T-helper 1 cell treated with Interleukin-12 subunit alpha and Interleukin-12 subunit beta and Interleukin-4 antibody, amounts not matched to agents 30 μg/mL and 1 μg/mL, for 36 hours (primary cell): ENCODE measurements at regions not wholly inside any gene's neighbourhood (a gene's known extent, or its start where the extent isn't known, plus 50 kb on each side); places are given as distances from the start of the nearest gene placed in this dataset.

Experiments
- H3K27ac Mint-ChIP-seq: one replicate; pipeline ENCODE4 v1.8.0; 2021; ENCODE audit warnings: mild to moderate bottlenecking, mixed read lengths
- H3K27me3 Mint-ChIP-seq: one replicate; pipeline ENCODE4 v1.8.0; 2021; ENCODE audit warnings: low read depth, mixed read lengths
- H3K36me3 Mint-ChIP-seq: one replicate; pipeline ENCODE4 v1.8.0; 2021; ENCODE audit warnings: low read depth, mixed read lengths
- H3K4me1 Mint-ChIP-seq: one replicate; pipeline ENCODE4 v1.8.0; 2021; ENCODE audit warnings: low read depth, mixed read lengths
- H3K4me3 Mint-ChIP-seq: one replicate; pipeline ENCODE4 v1.8.0; 2021; ENCODE audit warnings: mild to moderate bottlenecking, moderate library complexity, mixed read lengths
- H3K9me3 Mint-ChIP-seq: one replicate; pipeline ENCODE4 v1.8.0; 2021; ENCODE audit warnings: mixed read lengths

DNA sequence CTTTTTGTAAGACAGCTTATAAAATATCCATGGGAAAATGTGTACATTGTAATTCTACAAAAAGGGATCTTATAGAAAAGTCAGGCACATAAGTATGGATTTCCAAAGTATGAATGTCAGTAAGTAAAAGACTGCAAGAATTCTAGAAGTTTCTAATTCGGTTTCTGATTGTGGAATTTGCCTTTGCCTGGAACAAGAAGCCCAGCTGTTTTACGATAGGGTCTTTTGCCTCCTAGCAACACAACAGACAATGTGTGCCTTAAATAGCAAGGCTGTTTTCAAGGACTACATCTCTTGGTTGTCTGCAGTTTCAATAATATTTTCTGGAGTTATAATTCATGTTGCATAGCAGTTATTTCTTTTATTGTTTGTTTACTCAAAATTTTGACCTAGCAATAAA, 312.9 kb downstream of the MTX2 start:
- peaks cover 1% of the 10 kb centered on the region for H3K36me3 Mint-ChIP-seq
- peaks cover 6% of the 10 kb centered on the region for H3K4me1 Mint-ChIP-seq
- H3K4me3 Mint-ChIP-seq: no peak overlapping the region
- H3K27ac Mint-ChIP-seq: no peak overlapping the region
- H3K9me3 Mint-ChIP-seq: peaks cover 5% of the 10 kb centered on the region
- H3K27me3 Mint-ChIP-seq: peaks cover 25% of the 10 kb centered on the region

DNA sequence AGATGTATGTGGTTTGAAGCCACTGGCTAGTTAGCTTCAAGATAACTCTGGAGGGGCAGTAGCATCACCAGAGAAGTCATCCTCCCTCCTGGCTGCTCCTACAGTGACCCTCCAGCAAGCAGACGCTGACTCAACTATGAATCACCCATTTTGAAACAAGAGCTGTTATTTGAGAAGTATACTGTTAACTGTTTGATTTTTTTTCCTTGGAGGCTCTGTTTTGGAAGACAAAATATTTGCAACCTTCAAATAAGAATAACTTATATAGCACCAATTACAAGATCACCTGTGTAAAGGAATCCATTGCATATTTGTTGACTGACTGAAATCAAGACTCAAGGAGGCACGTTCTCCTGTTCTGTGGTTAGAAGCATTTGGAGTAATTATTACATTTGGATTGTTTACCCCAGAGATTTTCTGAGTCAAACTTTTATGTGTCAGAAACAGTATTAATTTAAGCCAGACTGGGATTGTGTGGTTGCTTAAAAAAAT, 313.8 kb downstream of the MTX2 start:
- H3K36me3 Mint-ChIP-seq: peaks cover 1% of the 10 kb centered on the region
- H3K4me1 Mint-ChIP-seq: peaks cover 6% of the 10 kb centered on the region
- no peak overlapping the region for H3K4me3 Mint-ChIP-seq
- H3K27ac Mint-ChIP-seq: no peak overlapping the region
- peaks cover 27% of the 10 kb centered on the region for H3K27me3 Mint-ChIP-seq
- peaks cover 5% of the 10 kb centered on the region for H3K9me3 Mint-ChIP-seq

DNA sequence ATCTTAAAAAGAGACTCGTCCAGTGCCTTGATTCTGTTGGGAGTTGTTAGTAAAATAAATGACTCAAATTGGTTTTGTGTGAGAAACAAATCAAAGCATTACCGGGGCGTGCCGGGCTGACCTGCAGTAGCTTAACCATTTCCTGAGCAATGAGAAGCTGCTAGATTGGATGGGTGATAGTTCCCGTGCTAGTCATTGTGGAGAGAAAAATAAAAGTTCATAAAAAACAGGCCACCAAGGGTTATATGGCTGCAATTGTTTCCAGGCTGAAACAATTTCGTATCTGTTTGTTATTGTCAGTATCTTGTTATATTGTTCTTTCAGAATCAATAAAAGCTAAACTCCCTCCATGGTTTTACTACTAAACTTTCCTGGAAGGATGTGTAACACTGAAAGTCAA, 314.4 kb downstream of the MTX2 start:
- Mint-ChIP-seq H3K9me3 (peaks cover 2% of the 10 kb centered on the region), H3K4me1 (peaks cover 6% of the 10 kb centered on the region), H3K36me3 (peaks cover 1% of the 10 kb centered on the region), H3K27me3 (peaks cover 28% of the 10 kb centered on the region), H3K27ac (peak overlapping the region; percentile 49), H3K4me3 (no peak overlapping the region)

DNA sequence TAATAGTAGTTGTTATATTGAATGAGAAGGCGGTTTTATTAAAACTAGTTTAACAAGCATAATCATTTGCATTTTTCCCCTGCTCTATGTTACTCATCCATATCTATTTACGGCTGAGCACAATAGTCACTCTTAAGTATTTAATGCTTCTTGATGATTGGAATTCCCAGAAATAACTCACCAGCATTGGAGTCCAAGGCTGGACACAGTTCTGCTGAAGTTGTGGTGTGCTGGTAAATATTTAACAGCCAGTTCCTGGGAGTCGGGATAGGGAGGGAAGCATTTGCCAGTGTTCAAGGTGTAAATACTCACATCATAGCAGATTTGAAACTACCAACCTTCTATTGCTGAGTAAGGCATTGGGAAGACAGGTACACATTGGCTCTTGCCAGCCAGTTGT, 315.1 kb downstream of the MTX2 start:
- H3K27ac Mint-ChIP-seq: no peak overlapping the region
- peaks cover 1% of the 10 kb centered on the region for H3K36me3 Mint-ChIP-seq
- H3K27me3 Mint-ChIP-seq: peaks cover 25% of the 10 kb centered on the region
- H3K4me1 Mint-ChIP-seq: peaks cover 6% of the 10 kb centered on the region
- no peaks in the 10 kb centered on the region for H3K9me3 Mint-ChIP-seq
- H3K4me3 Mint-ChIP-seq: no peak overlapping the region

DNA sequence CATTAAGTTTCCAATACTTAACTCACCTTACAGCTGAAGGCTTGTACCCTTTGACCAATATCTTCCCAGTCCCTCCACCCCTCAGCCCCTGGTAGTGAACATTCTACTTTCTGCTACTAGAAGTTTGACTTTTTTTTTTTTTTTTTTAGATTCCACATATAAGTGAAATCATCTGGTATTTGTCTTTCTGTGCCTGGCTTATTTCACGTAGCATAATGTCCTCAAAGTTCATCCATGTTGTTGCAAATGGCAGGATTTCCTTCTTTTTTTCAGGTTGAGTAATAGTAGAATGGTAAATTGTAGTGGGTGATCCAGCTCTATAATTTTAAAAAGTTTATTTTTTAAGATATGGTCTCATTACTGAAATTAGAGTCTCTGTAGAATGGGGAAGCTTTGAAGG, 316.0 kb downstream of the MTX2 start:
- no peak overlapping the region for H3K4me3 Mint-ChIP-seq
- peaks cover 25% of the 10 kb centered on the region for H3K27me3 Mint-ChIP-seq
- peaks cover 1% of the 10 kb centered on the region for H3K36me3 Mint-ChIP-seq
- H3K27ac Mint-ChIP-seq: no peak overlapping the region
- H3K4me1 Mint-ChIP-seq: peaks cover 6% of the 10 kb centered on the region
- H3K9me3 Mint-ChIP-seq: no peaks in the 10 kb centered on the region

DNA sequence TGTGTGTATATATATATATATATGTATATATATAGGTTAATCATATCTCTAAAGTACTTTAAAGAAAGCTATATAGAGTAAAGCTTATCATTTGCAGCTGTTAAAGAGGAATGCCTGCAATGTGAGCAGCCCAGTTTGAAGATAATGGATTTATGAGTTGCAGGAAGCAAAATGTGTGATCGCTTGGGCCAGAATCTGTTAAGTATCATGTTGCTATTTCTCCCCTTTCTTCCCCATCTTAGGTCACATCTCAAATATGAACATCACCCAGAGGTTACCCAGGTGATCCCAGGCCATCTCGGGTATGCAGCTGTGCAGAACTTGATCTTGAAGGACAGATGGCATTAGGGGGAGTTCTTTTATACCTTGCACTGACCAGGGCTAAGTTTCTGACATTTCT, 316.5 kb downstream of the MTX2 start:
- Mint-ChIP-seq H3K4me1 (peaks cover 6% of the 10 kb centered on the region), H3K27me3 (peaks cover 25% of the 10 kb centered on the region), H3K4me3 (no peak overlapping the region), H3K9me3 (no peaks in the 10 kb centered on the region), H3K36me3 (peaks cover 1% of the 10 kb centered on the region), H3K27ac (no peak overlapping the region)

DNA sequence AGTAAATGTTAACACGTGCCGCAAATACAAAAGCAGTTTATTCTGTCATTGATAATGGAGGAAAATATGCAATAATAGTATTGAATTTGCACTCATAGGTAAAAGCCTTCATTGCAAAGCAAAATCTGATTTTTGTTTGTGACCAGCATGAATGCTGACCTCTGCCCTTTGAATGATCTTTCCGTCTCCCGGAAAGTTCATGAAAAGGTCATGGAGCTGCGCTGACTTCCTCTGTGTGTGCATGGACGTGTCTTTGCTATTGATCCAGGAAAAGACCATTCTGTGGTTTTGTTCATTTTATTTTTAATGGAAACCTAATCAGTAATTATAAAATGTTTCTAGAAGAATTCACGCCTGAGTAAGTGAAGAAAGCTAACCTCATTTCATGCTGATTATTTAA, 320.0 kb downstream of the MTX2 start:
- H3K4me3 Mint-ChIP-seq: no peak overlapping the region
- H3K27ac Mint-ChIP-seq: no peak overlapping the region
- H3K4me1 Mint-ChIP-seq: no peaks in the 10 kb centered on the region
- no peaks in the 10 kb centered on the region for H3K9me3 Mint-ChIP-seq
- peaks cover 14% of the 10 kb centered on the region for H3K27me3 Mint-ChIP-seq
- no peaks in the 10 kb centered on the region for H3K36me3 Mint-ChIP-seq

DNA sequence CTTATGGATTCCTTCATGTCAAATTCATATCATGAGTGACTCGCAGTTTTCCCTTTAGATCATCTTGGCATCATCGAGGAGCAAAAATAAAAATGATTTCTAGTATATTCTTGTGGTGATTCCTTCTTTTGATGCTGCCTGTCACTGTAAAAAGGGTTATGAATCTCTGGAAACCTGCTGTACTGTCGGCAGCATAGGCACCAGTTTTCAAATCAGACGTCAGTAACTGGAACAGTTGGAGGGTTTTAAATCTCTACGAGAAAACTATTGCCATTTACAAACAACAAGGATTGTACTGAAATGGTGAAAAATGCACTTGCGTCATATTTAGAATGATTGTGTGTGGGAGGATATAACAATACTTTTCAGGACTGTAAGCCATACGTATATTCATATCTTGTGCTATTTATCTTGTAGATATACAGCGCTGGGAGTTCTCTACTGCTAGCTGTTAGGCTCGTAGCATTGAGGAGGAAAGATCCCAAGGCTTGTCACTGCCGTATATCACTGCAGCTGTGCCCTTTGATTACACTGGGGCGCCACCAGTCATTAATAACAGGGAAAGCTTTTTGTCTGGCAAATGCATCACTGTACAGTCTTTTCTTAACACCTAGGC, 320.7 kb downstream of the MTX2 start:
- no peak overlapping the region for H3K4me3 Mint-ChIP-seq
- H3K9me3 Mint-ChIP-seq: no peaks in the 10 kb centered on the region
- H3K27ac Mint-ChIP-seq: no peak overlapping the region
- H3K27me3 Mint-ChIP-seq: peaks cover 18% of the 10 kb centered on the region
- no peaks in the 10 kb centered on the region for H3K36me3 Mint-ChIP-seq
- no peaks in the 10 kb centered on the region for H3K4me1 Mint-ChIP-seq

DNA sequence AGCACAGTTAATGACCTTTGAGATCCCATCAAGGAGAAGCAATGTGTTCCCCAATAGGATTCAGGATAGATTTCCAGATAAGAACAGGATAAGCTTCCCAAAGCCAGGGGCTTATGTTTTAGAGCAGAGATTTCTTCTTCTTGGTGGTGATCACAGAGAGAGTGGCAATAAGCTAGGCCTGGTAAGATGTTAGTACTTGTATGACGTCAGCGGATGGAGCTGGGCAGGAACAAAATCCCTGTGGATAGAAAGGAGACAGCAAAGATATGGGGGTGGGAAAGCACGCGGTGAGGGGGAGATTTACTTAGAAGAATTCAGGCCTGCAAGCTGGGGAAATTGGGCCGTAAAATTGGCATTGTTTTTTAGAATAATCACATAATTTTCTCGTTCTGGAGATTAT, 323.0 kb downstream of the MTX2 start:
- Mint-ChIP-seq H3K4me1 (no peaks in the 10 kb centered on the region), H3K27me3 (peaks cover 11% of the 10 kb centered on the region), H3K27ac (no peak overlapping the region), H3K36me3 (no peaks in the 10 kb centered on the region), H3K9me3 (no peaks in the 10 kb centered on the region), H3K4me3 (no peak overlapping the region)

DNA sequence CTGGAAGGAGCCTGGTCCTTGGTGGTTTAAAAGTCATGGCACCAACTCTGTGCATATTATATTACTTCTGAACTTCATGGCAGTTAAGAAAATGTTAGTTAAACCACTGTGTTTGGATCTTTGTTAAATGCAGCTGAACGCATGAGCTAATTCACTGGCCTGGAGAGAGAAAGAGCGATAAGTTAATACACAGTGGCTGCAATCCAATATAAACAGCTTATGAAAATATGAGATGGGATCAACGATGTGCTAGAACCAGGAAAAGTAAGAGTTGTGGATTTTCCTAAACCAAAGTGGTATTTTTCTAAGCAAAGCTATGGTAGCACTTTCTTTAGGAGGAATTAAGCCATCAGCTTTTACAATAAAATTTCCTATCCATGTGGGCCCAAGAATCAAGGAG, 326.7 kb downstream of the MTX2 start:
- Mint-ChIP-seq H3K4me1 (no peaks in the 10 kb centered on the region), H3K27ac (no peak overlapping the region), H3K9me3 (no peaks in the 10 kb centered on the region), H3K27me3 (peaks cover 22% of the 10 kb centered on the region), H3K4me3 (no peak overlapping the region), H3K36me3 (no peaks in the 10 kb centered on the region)

DNA sequence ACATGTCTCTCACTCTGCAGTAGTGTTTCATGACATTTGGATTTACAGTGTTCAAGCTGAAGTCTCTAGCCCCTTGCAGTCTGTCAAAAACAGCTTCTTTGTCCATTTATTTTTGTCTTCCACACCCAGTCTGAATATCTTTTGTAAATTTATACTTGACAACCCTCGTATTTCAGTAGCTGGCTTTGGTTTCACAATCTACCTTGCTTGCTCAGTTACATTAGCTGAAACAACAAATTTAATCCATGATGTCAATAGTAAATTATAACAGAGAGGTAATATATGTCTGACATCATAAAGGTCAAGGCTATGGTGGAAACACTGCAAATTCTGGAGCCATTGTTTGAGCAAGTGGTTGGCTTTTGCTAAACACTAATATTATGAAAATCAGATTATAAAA, 328.7 kb downstream of the MTX2 start:
- Mint-ChIP-seq H3K4me3 (no peak overlapping the region), H3K27me3 (peaks cover 26% of the 10 kb centered on the region), H3K9me3 (no peaks in the 10 kb centered on the region), H3K27ac (no peak overlapping the region), H3K4me1 (no peaks in the 10 kb centered on the region), H3K36me3 (no peaks in the 10 kb centered on the region)

DNA sequence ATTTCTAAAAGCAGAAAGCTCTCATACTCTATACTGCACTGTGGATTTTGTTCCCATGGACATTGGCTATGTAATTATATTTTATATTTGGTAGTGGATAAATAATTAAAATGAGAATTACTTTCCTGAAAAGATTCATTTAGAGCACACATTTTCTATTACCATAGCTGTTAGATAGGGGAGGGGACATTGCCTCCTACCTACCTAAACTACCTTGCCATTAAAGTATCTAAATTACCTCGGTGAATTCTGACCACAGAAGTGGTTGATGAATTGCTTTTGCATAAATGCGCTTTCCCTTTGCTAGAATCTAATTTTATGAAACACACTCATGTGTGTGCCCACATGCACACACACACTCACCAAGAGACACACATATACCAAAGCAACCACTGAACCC, 329.1 kb downstream of the MTX2 start:
- no peaks in the 10 kb centered on the region for H3K36me3 Mint-ChIP-seq

DNA sequence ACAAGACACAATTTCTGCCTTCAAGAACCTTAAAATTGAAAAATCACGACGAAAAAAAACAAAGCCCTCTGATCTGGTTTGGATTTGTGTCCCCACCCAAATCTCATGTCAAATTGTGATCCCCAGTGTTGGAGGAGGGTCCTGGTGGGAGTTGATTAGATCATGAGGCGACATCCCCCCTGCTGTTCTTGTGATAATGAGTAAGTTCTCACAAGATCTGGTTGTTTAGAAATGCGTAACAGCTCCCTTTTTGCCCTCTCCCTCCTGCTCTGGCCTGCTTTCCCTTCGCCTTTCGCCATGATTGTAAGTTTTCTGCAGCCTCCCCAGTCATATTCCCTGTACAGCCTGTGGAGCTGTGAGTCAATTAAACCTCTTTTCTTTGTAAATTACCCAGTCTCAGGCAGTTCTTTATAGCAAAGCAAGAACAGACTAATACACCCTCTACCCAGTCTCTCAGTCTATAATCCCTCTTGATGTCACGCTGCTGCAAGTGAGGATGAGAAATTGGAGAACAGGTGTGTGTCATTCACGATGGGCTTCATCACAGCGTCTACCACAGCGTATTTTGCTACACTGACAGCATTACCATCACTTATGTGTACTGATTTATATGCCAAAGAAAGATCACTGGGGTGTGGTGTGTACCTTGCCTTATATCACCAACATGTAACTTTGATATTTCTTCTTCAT, 330.7 kb downstream of the MTX2 start:
- H3K27me3 Mint-ChIP-seq: peaks cover 33% of the 10 kb centered on the region
- H3K4me1 Mint-ChIP-seq: no peaks in the 10 kb centered on the region
- H3K36me3 Mint-ChIP-seq: no peaks in the 10 kb centered on the region
- H3K27ac Mint-ChIP-seq: no peak overlapping the region
- no peak overlapping the region for H3K4me3 Mint-ChIP-seq
- no peaks in the 10 kb centered on the region for H3K9me3 Mint-ChIP-seq

More for the DNA sequence above, 329.1 kb downstream of the MTX2 start:
- H3K9me3 Mint-ChIP-seq: no peaks in the 10 kb centered on the region
- H3K27me3 Mint-ChIP-seq: peaks cover 31% of the 10 kb centered on the region
- no peaks in the 10 kb centered on the region for H3K4me1 Mint-ChIP-seq
- H3K4me3 Mint-ChIP-seq: no peak overlapping the region
- H3K27ac Mint-ChIP-seq: no peak overlapping the region

DNA sequence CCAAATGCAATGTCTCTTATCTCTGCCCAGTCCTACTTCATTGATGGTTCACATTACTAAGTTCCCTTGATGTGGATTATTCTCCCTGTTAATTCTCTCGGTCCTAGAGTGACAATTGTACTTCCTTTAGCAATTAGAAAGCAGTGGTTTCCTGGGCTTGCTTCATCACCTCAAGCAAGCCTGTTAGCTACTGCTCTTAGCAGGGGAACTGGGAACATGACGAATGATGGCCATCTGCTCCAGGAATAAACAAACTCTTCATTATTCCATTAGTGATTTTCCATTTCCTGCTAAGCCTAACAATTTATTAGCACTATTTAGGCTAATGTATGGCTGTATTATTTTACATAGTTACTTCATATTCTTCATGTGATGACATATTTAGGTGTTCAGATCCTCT, 331.8 kb downstream of the MTX2 start:
- peaks cover 30% of the 10 kb centered on the region for H3K27me3 Mint-ChIP-seq
- no peak overlapping the region for H3K4me3 Mint-ChIP-seq
- no peaks in the 10 kb centered on the region for H3K9me3 Mint-ChIP-seq
- no peaks in the 10 kb centered on the region for H3K36me3 Mint-ChIP-seq
- no peaks in the 10 kb centered on the region for H3K4me1 Mint-ChIP-seq
- no peak overlapping the region for H3K27ac Mint-ChIP-seq

DNA sequence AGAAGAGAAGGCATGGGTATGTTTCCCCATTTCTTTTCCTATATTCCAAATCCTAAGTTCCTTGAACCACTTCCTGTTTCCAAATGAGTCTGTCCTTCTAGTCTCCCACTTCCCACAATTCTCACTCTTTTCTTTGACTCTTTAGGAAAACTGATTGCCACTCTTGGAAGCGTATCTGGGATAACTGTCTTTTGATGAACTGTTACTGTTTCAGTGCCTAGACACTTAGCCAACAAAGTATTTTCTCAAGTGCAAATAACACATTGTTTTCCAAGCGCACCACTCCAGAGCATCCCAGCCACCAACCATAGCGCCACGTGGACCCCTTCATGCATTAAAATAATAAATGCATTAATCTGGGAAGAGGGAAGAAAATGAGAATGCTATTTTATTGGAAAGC, 342.8 kb downstream of the MTX2 start:
- H3K9me3 Mint-ChIP-seq: no peaks in the 10 kb centered on the region
- H3K27ac Mint-ChIP-seq: no peak overlapping the region
- H3K4me1 Mint-ChIP-seq: no peaks in the 10 kb centered on the region
- H3K4me3 Mint-ChIP-seq: no peak overlapping the region
- peaks cover 23% of the 10 kb centered on the region for H3K27me3 Mint-ChIP-seq
- H3K36me3 Mint-ChIP-seq: no peaks in the 10 kb centered on the region
